GM20000 (cell line): ENCODE measurements at regions not wholly inside any gene's neighbourhood (a gene's known extent, or its start where the extent isn't known, plus 50 kb on each side); places are given as distances from the start of the nearest gene placed in this dataset.

Experiments
- DNase-seq: peaks from one replicate; pipeline ENCODE4 v3.0.0; 2012; ENCODE audit warnings: low spot score
- TF ChIP-seq, protein P1 (sequence below): IDR thresholded peaks from 2 replicates; pipeline ENCODE4 v1.5.1; 2012; ENCODE audit warnings: mild to moderate bottlenecking, control low read depth; ENCODE audit errors: extremely low read depth, missing control alignments

DNA sequence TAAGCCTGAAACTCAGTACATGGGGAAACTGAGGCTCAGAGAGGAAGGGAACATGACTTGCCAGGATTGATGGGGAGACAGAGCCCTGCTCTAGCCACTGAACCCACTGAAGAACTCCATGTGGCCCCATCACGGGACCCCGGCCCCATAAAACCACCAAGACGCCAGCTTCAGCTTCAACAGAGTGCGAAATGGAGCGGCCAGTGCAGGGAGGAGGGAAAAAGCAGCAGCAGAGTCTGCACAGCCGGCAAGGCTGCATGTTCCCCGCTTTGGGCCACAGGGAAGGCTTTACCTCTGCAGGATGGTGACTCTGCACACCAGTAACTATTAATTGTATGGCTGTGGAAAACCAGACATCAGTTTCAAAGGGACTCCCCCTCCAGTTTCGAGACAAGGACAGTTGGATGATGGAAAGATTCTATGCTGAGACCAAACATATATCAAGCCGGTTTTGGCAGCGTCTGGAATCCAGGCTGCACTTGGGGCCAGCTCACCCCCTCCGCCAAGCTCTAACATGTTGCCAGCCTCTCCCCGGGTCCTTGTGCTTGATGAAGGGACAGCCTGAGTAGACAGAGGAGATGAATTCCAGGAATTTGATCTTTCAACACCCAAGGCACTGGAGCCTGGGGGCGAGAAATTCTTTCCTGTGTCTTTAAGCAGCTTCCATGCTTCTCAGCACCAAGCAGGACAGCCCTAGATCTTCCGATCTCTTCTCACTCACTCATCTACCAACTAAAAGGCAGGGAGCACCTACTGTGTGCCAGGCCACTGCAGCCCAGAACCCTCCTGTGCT lies 55.7 kb upstream of the BCL11B start:
- TF ChIP-seq, protein P1, sequence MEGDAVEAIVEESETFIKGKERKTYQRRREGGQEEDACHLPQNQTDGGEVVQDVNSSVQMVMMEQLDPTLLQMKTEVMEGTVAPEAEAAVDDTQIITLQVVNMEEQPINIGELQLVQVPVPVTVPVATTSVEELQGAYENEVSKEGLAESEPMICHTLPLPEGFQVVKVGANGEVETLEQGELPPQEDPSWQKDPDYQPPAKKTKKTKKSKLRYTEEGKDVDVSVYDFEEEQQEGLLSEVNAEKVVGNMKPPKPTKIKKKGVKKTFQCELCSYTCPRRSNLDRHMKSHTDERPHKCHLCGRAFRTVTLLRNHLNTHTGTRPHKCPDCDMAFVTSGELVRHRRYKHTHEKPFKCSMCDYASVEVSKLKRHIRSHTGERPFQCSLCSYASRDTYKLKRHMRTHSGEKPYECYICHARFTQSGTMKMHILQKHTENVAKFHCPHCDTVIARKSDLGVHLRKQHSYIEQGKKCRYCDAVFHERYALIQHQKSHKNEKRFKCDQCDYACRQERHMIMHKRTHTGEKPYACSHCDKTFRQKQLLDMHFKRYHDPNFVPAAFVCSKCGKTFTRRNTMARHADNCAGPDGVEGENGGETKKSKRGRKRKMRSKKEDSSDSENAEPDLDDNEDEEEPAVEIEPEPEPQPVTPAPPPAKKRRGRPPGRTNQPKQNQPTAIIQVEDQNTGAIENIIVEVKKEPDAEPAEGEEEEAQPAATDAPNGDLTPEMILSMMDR: no peak
- DNase-seq: no peak

DNA sequence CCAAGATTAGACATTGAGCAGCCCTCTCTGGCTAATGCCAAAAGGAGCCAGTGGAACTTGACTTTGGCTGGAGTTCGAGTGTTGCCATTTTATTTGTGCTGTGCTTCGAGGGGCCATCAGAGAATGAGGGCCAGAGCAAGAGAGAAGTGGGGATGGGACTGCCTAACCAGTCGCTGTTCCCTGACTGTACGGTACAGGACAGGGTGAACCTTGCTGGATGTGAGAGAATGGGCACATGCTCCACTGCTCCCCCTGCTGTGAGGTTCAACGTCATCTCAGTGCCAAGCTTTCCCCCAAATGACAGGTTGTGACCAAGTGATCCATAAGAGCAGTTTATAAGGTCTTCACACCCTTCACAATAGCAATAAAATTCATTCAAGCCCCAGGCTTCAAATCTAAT lies 55.1 kb upstream of the BCL11B start:
- no peak for DNase-seq
- TF ChIP-seq, protein P1: no peak

DNA sequence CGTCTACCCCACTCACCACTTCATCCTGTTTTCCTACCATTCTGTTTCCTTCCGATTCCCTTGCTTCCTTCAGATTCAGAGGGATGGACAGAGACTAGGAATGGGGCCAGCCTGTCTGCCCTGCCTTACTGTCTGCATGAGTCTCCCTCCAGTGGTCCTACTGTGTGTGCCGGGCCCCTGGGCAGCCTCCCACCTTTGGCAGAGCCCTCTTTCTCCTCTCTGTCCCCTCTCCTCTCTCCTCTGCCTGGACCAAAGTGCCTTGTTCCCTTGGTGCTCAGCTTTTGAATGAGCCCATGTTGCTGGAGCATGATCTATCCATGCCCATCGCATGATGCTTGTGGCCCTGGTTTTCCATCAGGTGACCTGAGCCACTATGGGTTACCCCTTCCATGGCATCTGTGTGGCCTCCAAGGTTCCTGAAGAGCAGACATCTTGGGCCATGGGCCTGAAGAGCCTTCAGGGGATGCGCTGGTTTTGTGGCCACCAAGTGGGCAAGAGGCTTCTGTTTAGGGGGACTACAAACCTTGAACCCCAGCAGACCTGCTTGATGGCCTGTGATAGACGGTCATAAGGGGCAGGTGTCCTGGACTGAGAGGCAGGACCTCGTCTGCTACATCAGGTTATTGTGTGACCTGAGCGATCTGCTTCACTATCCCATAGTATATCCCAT lies 54.2 kb upstream of the BCL11B start:
- TF ChIP-seq, protein P1: no peak
- no peak for DNase-seq

GRCh38 chr14:99325591-99325990 lies 53.6 kb upstream of the BCL11B start:
- TF ChIP-seq, protein P1: no peak
- DNase-seq: no peak

DNA sequence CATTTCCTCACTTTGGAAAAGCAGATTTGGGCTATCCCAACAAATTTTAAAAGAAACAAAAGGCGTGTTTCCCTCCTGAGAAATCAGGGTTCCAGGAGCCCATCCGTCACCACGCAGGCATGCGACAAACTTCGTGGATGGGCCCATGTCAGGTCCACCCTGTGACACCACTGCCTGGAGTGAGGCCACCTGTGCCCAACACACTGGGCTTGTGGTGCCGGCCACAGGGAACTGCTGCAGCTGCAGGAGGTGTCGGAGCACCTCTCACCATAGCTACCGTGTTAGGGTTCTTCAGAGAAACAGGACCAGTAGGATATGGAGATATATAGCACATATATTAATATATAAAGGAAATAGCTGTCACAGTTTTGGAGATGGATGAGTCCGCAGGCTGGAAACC lies 53.0 kb upstream of the BCL11B start:
- DNase-seq: no peak
- TF ChIP-seq, protein P1: no peak

- DNase-seq: no peak
- TF ChIP-seq, protein P1: no peak
These were observed 52.3 kb upstream of the BCL11B start for GRCh38 chr14:99324291-99324690.

DNA sequence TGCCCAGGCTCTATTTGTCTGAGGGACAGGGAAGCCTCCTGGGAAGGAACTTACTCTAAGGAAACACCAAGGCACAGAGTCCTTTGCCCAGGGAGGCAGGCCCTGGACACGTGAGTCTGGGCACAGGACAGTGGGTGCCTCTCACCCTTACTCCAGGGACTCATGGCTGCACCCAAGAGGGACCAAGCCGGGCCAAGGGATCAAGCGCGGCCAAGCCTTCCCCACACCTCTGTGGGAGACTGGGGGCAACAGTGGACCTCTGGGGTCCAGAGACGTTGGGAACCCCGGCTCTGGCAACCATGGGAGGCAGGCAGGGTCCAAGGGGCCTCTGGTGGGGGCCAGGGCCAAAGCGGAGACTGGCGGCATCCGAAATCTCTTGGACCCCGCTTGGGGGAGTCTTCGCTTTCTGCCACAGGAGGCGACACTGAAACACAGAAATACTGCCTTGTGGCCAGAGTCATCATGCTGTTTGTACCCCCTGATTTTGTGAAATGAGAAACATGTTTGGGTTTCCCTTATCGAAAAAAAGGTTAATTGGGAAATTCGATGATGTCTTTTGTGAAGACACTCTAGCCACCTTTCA lies 51.7 kb upstream of the BCL11B start:
- DNase-seq: no peak

More for the DNA sequence above, 51.7 kb upstream of the BCL11B start:
- TF ChIP-seq, protein P1: no peak
